22Rv1 (cell line): ENCODE measurements at regions not wholly inside any gene's neighbourhood (a gene's known extent, or its start where the extent isn't known, plus 50 kb on each side); places are given as distances from the start of the nearest gene placed in this dataset.

Experiments used
- H3K27ac ChIP-seq: fragments of 450-650 bp; 2 replicates; pipeline ENCODE4 v1.5.1; 2017
- ZFX ChIP-seq: fragments of 450-650 bp; IDR thresholded peaks from 2 replicates; pipeline ENCODE4 v1.6.1; 2017; ENCODE audit warnings: antibody characterized with exemption, borderline replicate concordance
- TF ChIP-seq, protein P1 (sequence below): fragments of 450-650 bp; IDR thresholded peaks from 2 replicates; pipeline ENCODE4 v1.5.1; 2017; ENCODE audit warnings: mild to moderate bottlenecking

GRCh38 chr11:119937412-119937811 lies 200.5 kb downstream of the TRIM29 start:
- H3K27ac ChIP-seq, result no peak overlapping the region
- TF ChIP-seq, protein P1, sequence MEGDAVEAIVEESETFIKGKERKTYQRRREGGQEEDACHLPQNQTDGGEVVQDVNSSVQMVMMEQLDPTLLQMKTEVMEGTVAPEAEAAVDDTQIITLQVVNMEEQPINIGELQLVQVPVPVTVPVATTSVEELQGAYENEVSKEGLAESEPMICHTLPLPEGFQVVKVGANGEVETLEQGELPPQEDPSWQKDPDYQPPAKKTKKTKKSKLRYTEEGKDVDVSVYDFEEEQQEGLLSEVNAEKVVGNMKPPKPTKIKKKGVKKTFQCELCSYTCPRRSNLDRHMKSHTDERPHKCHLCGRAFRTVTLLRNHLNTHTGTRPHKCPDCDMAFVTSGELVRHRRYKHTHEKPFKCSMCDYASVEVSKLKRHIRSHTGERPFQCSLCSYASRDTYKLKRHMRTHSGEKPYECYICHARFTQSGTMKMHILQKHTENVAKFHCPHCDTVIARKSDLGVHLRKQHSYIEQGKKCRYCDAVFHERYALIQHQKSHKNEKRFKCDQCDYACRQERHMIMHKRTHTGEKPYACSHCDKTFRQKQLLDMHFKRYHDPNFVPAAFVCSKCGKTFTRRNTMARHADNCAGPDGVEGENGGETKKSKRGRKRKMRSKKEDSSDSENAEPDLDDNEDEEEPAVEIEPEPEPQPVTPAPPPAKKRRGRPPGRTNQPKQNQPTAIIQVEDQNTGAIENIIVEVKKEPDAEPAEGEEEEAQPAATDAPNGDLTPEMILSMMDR, result no peak
- no peak for TF ChIP-seq ZFX

- no peak overlapping the region for H3K27ac ChIP-seq
- no peak for TF ChIP-seq ZFX
- TF ChIP-seq, protein P1, result no peak
These were observed 201.5 kb downstream of the TRIM29 start for GRCh38 chr11:119936426-119936825.

GRCh38 chr11:119935349-119935925 lies 202.5 kb downstream of the TRIM29 start:
- no peak for TF ChIP-seq ZFX
- TF ChIP-seq, protein P1, result no peak
- H3K27ac ChIP-seq, result no peak overlapping the region

DNA sequence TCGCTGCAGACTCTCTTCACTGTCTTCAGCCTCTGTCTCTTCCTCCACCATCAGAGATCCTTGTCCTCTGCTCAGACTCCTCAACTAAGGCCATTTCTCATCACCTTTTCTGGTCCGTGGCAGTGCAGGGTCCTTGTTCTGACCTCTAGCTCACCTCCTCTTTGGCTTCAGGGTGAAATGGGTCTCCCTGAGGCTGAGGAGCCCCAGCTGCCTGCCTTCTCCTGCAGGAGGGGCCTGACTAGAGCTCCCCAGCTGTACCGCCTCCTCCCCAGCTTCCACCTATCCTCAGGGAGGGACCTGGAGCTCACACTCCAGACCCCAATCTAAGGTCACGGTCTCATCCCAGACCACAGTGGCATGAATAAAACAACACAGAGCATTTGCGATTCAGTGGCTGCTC lies 203.0 kb downstream of the TRIM29 start:
- no peak overlapping the region for H3K27ac ChIP-seq
- TF ChIP-seq, protein P1, result no peak
- TF ChIP-seq ZFX, result no peak

GRCh38 chr11:119934267-119934666 lies 203.6 kb downstream of the TRIM29 start:
- TF ChIP-seq, protein P1, result no peak
- TF ChIP-seq ZFX, result no peak
- no peak overlapping the region for H3K27ac ChIP-seq

DNA sequence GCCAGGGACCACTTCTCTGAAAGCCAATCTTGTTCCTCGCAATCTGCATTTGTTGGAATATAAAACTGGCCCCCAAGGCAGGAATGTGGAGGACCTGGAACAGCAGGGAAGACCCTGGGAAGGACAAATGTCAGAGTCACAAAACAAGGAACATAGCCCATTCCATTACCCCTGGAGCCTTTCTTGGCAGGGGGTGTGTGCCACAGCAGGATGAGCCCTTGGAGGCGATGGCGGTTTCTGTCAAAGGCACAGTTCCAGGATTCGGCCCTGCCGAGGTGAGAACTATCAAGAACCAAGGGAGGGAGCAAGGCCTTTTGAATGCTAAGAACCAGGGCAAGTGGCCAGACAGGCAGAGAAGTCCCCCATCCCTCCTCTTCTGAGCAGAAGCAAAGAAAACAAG lies 204.3 kb downstream of the TRIM29 start:
- TF ChIP-seq, protein P1, result no peak
- no peak for TF ChIP-seq ZFX
- H3K27ac ChIP-seq, result no peak overlapping the region

DNA sequence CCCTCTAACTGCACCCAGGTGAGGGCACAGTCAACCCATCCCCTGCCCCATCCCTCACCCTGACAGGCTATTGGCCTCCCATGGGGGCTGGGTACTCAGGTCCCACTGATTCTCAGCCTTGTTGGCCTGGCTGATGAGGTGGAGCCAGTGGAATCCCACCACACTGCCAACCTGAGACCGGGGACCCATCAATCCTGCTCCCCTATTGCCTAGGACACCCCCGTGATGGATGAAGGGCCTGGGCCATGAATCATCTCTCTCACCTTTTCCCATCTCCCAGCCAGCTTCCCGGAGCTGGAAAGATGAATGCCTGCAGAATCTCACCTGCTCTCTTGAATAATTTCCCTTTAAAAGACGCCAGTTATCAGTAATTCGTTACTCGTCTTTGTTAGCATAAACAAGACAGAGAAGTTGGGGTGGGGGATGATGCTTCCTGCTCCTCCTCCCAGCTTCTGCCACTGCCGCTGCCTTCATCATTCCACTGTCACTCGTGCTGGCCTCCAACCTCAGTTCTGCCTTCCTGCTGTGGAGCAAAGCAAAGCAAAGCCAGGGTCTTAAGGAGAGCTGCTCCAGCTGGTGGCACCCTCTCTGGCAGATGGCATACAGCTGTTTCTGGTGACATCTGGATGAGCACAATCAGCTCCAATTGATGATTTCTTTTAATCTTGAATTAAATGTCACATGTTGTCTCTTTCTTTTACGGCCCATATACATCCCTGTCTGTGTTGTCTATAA lies 204.0 kb upstream of the NECTIN1 start:
- H3K27ac ChIP-seq, result no peak overlapping the region
- TF ChIP-seq, protein P1, result no peak
- no peak for TF ChIP-seq ZFX
